DOHH2 (cell line): ENCODE measurements at regions not wholly inside any gene's neighbourhood (a gene's known extent, or its start where the extent isn't known, plus 50 kb on each side); places are given as distances from the start of the nearest gene placed in this dataset.

Experiments
- H3F3A ChIP-seq: fragments of 200-600 bp; sonication (generic), shearing (Covaris generic); 2 replicates; pipeline ENCODE4 v1.6.0; 2016; ENCODE audit warnings: antibody characterized with exemption, mild to moderate bottlenecking; ENCODE audit not compliant: control insufficient read depth, insufficient read depth
- H3K27ac ChIP-seq: fragments of 200-600 bp; sonication (generic); 2 replicates; pipeline ENCODE4 v1.5.1; 2014; ENCODE audit warnings: low read depth, mild to moderate bottlenecking, low read length, moderate library complexity
- H3K27me3 ChIP-seq: fragments of 200-600 bp; sonication (generic); 2 replicates; pipeline ENCODE4 v1.6.1; 2014; ENCODE audit warnings: mild to moderate bottlenecking, low read length, mixed read lengths; ENCODE audit not compliant: control insufficient read depth
- H3K36me3 ChIP-seq: fragments of 200-600 bp; sonication (generic); 2 replicates; pipeline ENCODE4 v1.6.1; 2014; ENCODE audit warnings: mild to moderate bottlenecking, low read length, moderate library complexity, mixed read lengths; ENCODE audit not compliant: control insufficient read depth
- H3K4me1 ChIP-seq: fragments of 200-600 bp; sonication (generic); 2 replicates; pipeline ENCODE4 v1.6.1; 2014; ENCODE audit warnings: mild to moderate bottlenecking, low read length, mixed read lengths; ENCODE audit not compliant: control insufficient read depth
- H3K4me2 ChIP-seq: fragments of 200-600 bp; sonication (generic); 2 replicates; pipeline ENCODE4 v1.6.0; 2014; ENCODE audit warnings: mild to moderate bottlenecking, low read length, moderate library complexity
- H3K4me3 ChIP-seq: fragments of 200-600 bp; sonication (generic); 2 replicates; pipeline ENCODE4 v1.5.1; 2014; ENCODE audit warnings: mild to moderate bottlenecking, low read length, mixed read lengths
- H3K79me2 ChIP-seq: fragments of 200-600 bp; sonication (generic); 2 replicates; pipeline ENCODE4 v1.6.1; 2014; ENCODE audit warnings: mild to moderate bottlenecking, low read length, mixed read lengths; ENCODE audit not compliant: control insufficient read depth
- H3K9me2 ChIP-seq: fragments of 200-600 bp; sonication (generic); replicated peaks from 2 replicates; pipeline ENCODE4 v1.6.1; 2014; ENCODE audit warnings: mild to moderate bottlenecking, low read length, mixed read lengths; ENCODE audit not compliant: control insufficient read depth
- H3K9me3 ChIP-seq: fragments of 200-600 bp; sonication (generic); 2 replicates; pipeline ENCODE4 v1.6.1; 2014; ENCODE audit warnings: antibody characterized with exemption, low read length, mixed read lengths; ENCODE audit not compliant: control insufficient read depth, insufficient read depth
- H4K20me1 ChIP-seq: fragments of 200-600 bp; sonication (generic); 2 replicates; pipeline ENCODE4 v1.6.0; 2014; ENCODE audit warnings: low read depth, mild to moderate bottlenecking, antibody characterized with exemption, low read length, moderate library complexity; ENCODE audit not compliant: control insufficient read depth, insufficient read depth
- CTCF ChIP-seq: fragments of 200-600 bp; sonication (generic); IDR thresholded peaks from one replicate; pipeline ENCODE4 v1.5.1; 2014; ENCODE audit warnings: antibody characterized with exemption, mild to moderate bottlenecking, low read depth, low read length; ENCODE audit not compliant: poor library complexity, severe bottlenecking
- EZH2phosphoT487 ChIP-seq: fragments of 200-600 bp; sonication (generic); IDR thresholded peaks from 2 replicates; pipeline ENCODE4 v1.6.1; 2017; ENCODE audit warnings: borderline replicate concordance, mild to moderate bottlenecking, antibody characterized with exemption, low read length, moderate library complexity, mixed read lengths

- TF ChIP-seq EZH2phosphoT487 = no peak
- TF ChIP-seq CTCF = no peak
- no peak overlapping the region for H3K4me2 ChIP-seq
- H3K9me3 ChIP-seq = peaks cover 24% of the 10 kb centered on the region
- no peaks in the 10 kb centered on the region for H3K27me3 ChIP-seq
- no peak overlapping the region for H3K27ac ChIP-seq
- H3K36me3 ChIP-seq = no peaks in the 10 kb centered on the region
- H4K20me1 ChIP-seq = no peaks in the 10 kb centered on the region
- no peaks in the 10 kb centered on the region for H3K9me2 ChIP-seq
- no peak overlapping the region for H3K4me3 ChIP-seq
- H3F3A ChIP-seq = no peaks in the 10 kb centered on the region
- H3K79me2 ChIP-seq = no peaks in the 10 kb centered on the region
- no peaks in the 10 kb centered on the region for H3K4me1 ChIP-seq
Measured at GRCh38 chr14:40232302-40232701, 800.1 kb upstream of the FBXO33 start.

- Histone ChIP-seq H4K20me1 (no peaks in the 10 kb centered on the region), H3K4me2 (no peak overlapping the region), H3K4me1 (no peaks in the 10 kb centered on the region), H3K4me3 (no peak overlapping the region), H3K9me3 (peaks cover 11% of the 10 kb centered on the region; the same call in 1 of the 2 replicates), H3K27ac (no peak overlapping the region), H3K9me2 (no peaks in the 10 kb centered on the region), H3F3A (no peaks in the 10 kb centered on the region), H3K27me3 (no peaks in the 10 kb centered on the region), H3K79me2 (no peaks in the 10 kb centered on the region), H3K36me3 (no peaks in the 10 kb centered on the region)
- TF ChIP-seq CTCF = no peak
- TF ChIP-seq EZH2phosphoT487 = no peak
Measured at GRCh38 chr14:40229676-40230075, 797.4 kb upstream of the FBXO33 start.

GRCh38 chr14:40222996-40223395 is 790.8 kb upstream of the FBXO33 start:
- Histone ChIP-seq H3K27ac (no peak overlapping the region), H3K9me2 (no peaks in the 10 kb centered on the region), H3K36me3 (peaks cover 22% of the 10 kb centered on the region), H3F3A (0 out of 2 replicates have a peak, but pooled peaks cover 1% of the 10 kb centered on the region), H3K79me2 (no peaks in the 10 kb centered on the region), H3K4me2 (no peak overlapping the region), H4K20me1 (no peaks in the 10 kb centered on the region), H3K4me1 (peaks cover 24% of the 10 kb centered on the region), H3K4me3 (no peak overlapping the region), H3K27me3 (no peaks in the 10 kb centered on the region), H3K9me3 (peaks cover 6% of the 10 kb centered on the region)
- TF ChIP-seq CTCF = no peak
- TF ChIP-seq EZH2phosphoT487 = no peak
